Spleen (tissue), 11 donors: ENCODE measurements at regions not wholly inside any gene's neighbourhood (a gene's known extent, or its start where the extent isn't known, plus 50 kb on each side); places are given as distances from the start of the nearest gene placed in this dataset.

Source experiments
- DNase-seq: peaks from one replicate; pipeline ENCODE4 v3.0.0-alpha.2; 2020
- H3K27ac ChIP-seq, 8 donors: fragments of 200-600 bp; sonication (generic) in 7 of 8; 1 replicate in 4 of 8; 2 replicates in 4 of 8; pipeline versions ENCODE4 v1.5.0 to v1.8.0; 2016 to 2021; ENCODE audit warnings: inconsistent platforms in 4 of 8, mild to moderate bottlenecking in 4 of 8, moderate library complexity in 1 of 8
- H3K27me3 ChIP-seq, 7 donors: fragments of 200-600 bp; sonication (generic) in 6 of 7; replicated peaks in 1 of 7; 1 replicate in 4 of 7; 2 replicates in 3 of 7; pipeline versions ENCODE4 v1.5.0 to v1.8.0; 2016 to 2021; ENCODE audit warnings: inconsistent platforms in 3 of 7, mild to moderate bottlenecking in 1 of 7
- H3K36me3 ChIP-seq, 6 donors: fragments of 200-600 bp; sonication (generic) in 5 of 6; 1 replicate in 4 of 6; 2 replicates in 2 of 6; pipeline versions ENCODE4 v1.5.0 to v1.8.0; 2016 to 2021; ENCODE audit warnings: inconsistent platforms in 2 of 6
- H3K4me1 ChIP-seq, 6 donors: fragments of 200-600 bp; sonication (generic) in 5 of 6; 1 replicate in 3 of 6; 2 replicates in 3 of 6; pipeline versions ENCODE4 v1.5.0 to v1.8.0; 2016 to 2021; ENCODE audit warnings: inconsistent platforms in 3 of 6
- H3K4me3 ChIP-seq, 8 donors: fragments of 200-600 bp; sonication (generic) in 7 of 8; 1 replicate in 4 of 8; 2 replicates in 4 of 8; pipeline versions ENCODE4 v1.5.0 to v1.8.0; 2016 to 2021; ENCODE audit warnings: inconsistent platforms in 4 of 8, mild to moderate bottlenecking in 4 of 8, moderate library complexity in 2 of 8
- H3K9me3 ChIP-seq, 8 donors: fragments of 200-600 bp; sonication (generic) in 7 of 8; 1 replicate in 4 of 8; 2 replicates in 4 of 8; pipeline versions ENCODE4 v1.5.0 to v1.8.0; 2016 to 2021; ENCODE audit warnings: inconsistent platforms in 4 of 8
- POLR2A ChIP-seq, 3 donors: fragments of 450-650 bp; IDR thresholded peaks; one replicate each; pipeline ENCODE4 v1.5.1; 2017; ENCODE audit warnings: antibody characterized with exemption in 3 of 3, mild to moderate bottlenecking in 1 of 3
- POLR2AphosphoS5 ChIP-seq, 3 donors: sonication (generic); formaldehyde crosslinking; IDR thresholded peaks; one replicate each; pipeline ENCODE4 v1.5.1; 2017; ENCODE audit warnings: antibody characterized with exemption in 3 of 3
- WGBS, 5 donors: extraction: QIAGEN DNeasy Blood & Tissue Kit in 3 of 5; methylation state at CpG; one replicate each; pipeline versions ENCODE4 v1.1.5 to v1.1.7; 2013 to 2018; 5-methylcytosine and 5-hydroxymethylcytosine counted together
- intact Hi-C: fragments of 100-400 bp; cut with DNase I; formaldehyde crosslinking; loops from one replicate; pipeline ENCODE4 v1.15.0; 2023; ENCODE audit warnings: low total_unique reads
- TF ChIP-seq, protein P1 (sequence below), 11 experiments: fragments of 200-600 bp in 7 of 11; fragments of 450-650 bp in 4 of 11; sonication (generic) in 4 of 11; IDR thresholded peaks in 8 of 11; conservative IDR thresholded peaks in 3 of 11; 1 replicate in 7 of 11; 2 replicates in 4 of 11; pipeline versions ENCODE4 v1.4.0 to v1.8.0; 2016 to 2021; ENCODE audit warnings: antibody characterized with exemption in 11 of 11, inconsistent platforms in 4 of 11, mild to moderate bottlenecking in 1 of 11
- donor health status: healthy with polysubstance abuse.
- donor health status: DM: no; HTN: no; CAD: no; lungs with moderate emphysema.
- donor health status: DM: no; HTN: no; CAD: no.
- donor health status: Bipolar disorder and iron deficiency.
- donor health status: healthy.
- donor health status: DM: no; HTN: no; CAD: no.
- donor health status: DM: yes; HTN: yes; CAD: no.

- H3K4me1 ChIP-seq = no peaks in the 10 kb centered on the region
- no peak overlapping the region for H3K27ac ChIP-seq
- no peak overlapping the region for H3K4me3 ChIP-seq
- DNase-seq = peak; percentile 67
- intact Hi-C loops = no loop called here
- peaks cover 0 to 10% (median 0%) of the 10 kb centered on the region in 7 donors for H3K27me3 ChIP-seq
- H3K36me3 ChIP-seq = no peaks in the 10 kb centered on the region
- TF ChIP-seq POLR2A (IDR thresholded peaks at IDR 0.05) (no peak), POLR2AphosphoS5 (IDR thresholded peaks at IDR 0.05) (peak in 1 of 3 donors; percentile 28)
- no peaks in the 10 kb centered on the region for H3K9me3 ChIP-seq
- WGBS, 5 donors = 88 to 93% (median 89%) methylated on average over 28 to 37 of the region's 37 CpGs
Observed at GRCh38 chr16:85430523-85431421, 182.3 kb upstream of the GSE1 start.

GRCh38 chr16:85431431-85432124 is 181.5 kb upstream of the GSE1 start:
- intact Hi-C loops = no loop called here
- TF ChIP-seq, protein P1, sequence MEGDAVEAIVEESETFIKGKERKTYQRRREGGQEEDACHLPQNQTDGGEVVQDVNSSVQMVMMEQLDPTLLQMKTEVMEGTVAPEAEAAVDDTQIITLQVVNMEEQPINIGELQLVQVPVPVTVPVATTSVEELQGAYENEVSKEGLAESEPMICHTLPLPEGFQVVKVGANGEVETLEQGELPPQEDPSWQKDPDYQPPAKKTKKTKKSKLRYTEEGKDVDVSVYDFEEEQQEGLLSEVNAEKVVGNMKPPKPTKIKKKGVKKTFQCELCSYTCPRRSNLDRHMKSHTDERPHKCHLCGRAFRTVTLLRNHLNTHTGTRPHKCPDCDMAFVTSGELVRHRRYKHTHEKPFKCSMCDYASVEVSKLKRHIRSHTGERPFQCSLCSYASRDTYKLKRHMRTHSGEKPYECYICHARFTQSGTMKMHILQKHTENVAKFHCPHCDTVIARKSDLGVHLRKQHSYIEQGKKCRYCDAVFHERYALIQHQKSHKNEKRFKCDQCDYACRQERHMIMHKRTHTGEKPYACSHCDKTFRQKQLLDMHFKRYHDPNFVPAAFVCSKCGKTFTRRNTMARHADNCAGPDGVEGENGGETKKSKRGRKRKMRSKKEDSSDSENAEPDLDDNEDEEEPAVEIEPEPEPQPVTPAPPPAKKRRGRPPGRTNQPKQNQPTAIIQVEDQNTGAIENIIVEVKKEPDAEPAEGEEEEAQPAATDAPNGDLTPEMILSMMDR (IDR thresholded peaks at IDR 0.05 in 8 of 11, conservative IDR thresholded peaks at IDR 0.05 in 3 of 11) = no peak
- TF ChIP-seq POLR2A (IDR thresholded peaks at IDR 0.05) (no peak), POLR2AphosphoS5 (IDR thresholded peaks at IDR 0.05) (no peak)
- Histone ChIP-seq H3K36me3 (no peaks in the 10 kb centered on the region), H3K9me3 (no peaks in the 10 kb centered on the region), H3K4me3 (no peak overlapping the region), H3K27ac (no peak overlapping the region), H3K27me3 (peaks cover 0 to 10% (median 0%) of the 10 kb centered on the region in 7 donors), H3K4me1 (peaks cover 0 to 6% (median 0%) of the 10 kb centered on the region in 6 donors)
- peak; percentile 61 for DNase-seq
- WGBS, 5 donors = 87 to 94% (median 92%) methylated on average over 33 of the region's 33 CpGs

DNA sequence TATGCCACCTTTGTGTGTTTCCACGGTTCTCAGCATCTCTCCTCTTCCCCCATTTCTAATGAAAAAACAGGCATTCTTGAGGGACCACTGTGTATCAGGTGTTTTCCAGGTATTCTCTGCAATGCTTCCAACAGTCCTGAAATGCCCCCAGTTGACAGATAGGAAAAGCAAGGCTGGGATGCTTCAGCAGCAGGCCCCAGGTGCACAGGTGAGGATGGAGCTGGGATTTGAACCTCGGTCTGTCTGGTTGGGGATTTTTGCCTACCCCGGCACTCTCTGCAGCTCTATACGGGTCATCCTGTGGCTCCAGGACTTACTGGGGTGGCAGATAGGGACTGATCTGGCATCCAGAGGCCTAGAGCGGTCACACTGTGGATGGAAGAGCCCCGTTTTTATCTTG is 180.5 kb upstream of the GSE1 start:
- TF ChIP-seq, protein P1 (IDR thresholded peaks at IDR 0.05 in 8 of 11, conservative IDR thresholded peaks at IDR 0.05 in 3 of 11) = no peak
- TF ChIP-seq POLR2A (IDR thresholded peaks at IDR 0.05) (no peak), POLR2AphosphoS5 (IDR thresholded peaks at IDR 0.05) (no peak)
- Histone ChIP-seq H3K27me3 (peaks cover 0 to 10% (median 0%) of the 10 kb centered on the region in 7 donors), H3K4me3 (no peak overlapping the region), H3K9me3 (no peaks in the 10 kb centered on the region), H3K27ac (no peak overlapping the region), H3K4me1 (peaks cover 0 to 16% (median 4%) of the 10 kb centered on the region in 6 donors), H3K36me3 (no peaks in the 10 kb centered on the region)
- DNase-seq = peak; percentile 18
- intact Hi-C loops = no loop called here
- WGBS, 5 donors = 63 to 91% (median 81%) methylated on average over 6 of the region's 6 CpGs

- Histone ChIP-seq H3K36me3 (no peaks in the 10 kb centered on the region), H3K27me3 (peaks cover 0 to 3% (median 0%) of the 10 kb centered on the region in 7 donors), H3K4me1 (peaks cover 0 to 19% (median 6%) of the 10 kb centered on the region in 6 donors), H3K9me3 (no peaks in the 10 kb centered on the region), H3K4me3 (no peak overlapping the region), H3K27ac (no peak overlapping the region)
- intact Hi-C loops = no loop called here
- no peak for TF ChIP-seq POLR2A (IDR thresholded peaks at IDR 0.05)
- no peak for TF ChIP-seq POLR2AphosphoS5 (IDR thresholded peaks at IDR 0.05)
- TF ChIP-seq, protein P1 (IDR thresholded peaks at IDR 0.05 in 8 of 11, conservative IDR thresholded peaks at IDR 0.05 in 3 of 11) = no peak
- DNase-seq = no peak
- 78 to 94% (median 82%) methylated on average over 1 of the region's 1 CpG for WGBS, 5 donors
Observed at GRCh38 chr16:85433477-85433876, 179.6 kb upstream of the GSE1 start.
